ENCODE measurements at regions not wholly inside any gene's neighbourhood (a gene's known extent, or its start where the extent isn't known, plus 50 kb on each side); places are given as distances from the start of the nearest gene placed in this dataset.
"Not testable (repeated sequence)": the region's sequence is repeated elsewhere in the genome, so short reads cannot be mapped to it uniquely, and the experiment has no call there.

DNA sequence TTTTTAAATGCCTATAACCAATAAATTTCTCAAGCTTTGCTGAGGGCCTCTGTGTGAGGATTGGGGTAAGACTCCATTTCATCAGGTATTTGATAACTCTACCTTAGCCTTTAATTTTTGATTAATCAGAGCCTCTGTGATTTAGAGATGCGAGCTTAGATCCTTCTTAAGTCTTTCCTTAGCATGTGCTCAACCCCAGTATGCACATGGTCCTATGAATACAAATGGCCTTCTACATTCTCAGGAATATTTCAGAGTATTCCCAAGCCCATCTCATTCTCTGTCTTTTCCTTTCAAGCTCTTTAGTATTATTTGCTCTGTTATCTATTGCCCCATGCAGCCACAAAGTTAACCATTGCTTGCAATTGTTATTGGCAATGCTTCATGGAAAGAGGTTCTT lies 1407.7 kb downstream of the LRFN5 start:
- DNase-seq: no peak

DNA sequence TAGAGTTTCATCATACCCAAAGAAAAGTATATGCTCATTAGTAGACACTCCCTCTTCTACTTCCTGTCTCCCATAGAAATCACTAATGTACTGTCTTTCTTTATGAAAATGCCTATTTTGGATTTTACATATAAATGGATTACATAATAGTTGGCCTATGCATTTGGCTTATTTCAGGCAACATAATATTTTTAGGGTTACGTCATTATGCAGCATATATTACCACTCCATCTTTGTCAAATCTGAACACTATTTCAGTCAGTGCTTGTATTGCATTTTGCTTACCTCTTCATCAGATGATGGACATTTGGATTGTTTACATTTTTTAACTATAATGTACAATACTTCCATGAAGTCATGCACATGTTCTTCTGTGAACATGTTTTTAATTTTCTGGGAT lies 1406.1 kb downstream of the LRFN5 start:
- DNase-seq: no peak

DNA sequence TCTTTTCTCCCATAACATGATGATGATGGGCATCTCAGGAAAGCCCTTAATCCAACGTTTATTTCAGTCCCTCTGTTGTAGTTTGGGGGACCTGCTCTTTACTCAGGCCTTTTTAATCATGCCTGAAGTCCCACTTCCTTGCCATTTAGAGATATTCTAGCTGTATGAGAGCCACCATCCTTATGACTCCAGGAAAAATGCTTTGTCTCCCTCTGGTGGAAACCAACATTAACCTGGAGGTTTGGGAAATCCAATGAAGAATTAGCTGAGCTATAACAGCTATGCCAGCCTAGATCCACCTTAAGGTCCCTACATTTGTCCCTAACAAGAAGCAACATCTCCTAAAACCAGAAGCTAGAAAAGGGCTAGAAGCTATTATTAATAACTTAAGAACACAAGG lies 1399.1 kb downstream of the LRFN5 start:
- no peak for DNase-seq

DNA sequence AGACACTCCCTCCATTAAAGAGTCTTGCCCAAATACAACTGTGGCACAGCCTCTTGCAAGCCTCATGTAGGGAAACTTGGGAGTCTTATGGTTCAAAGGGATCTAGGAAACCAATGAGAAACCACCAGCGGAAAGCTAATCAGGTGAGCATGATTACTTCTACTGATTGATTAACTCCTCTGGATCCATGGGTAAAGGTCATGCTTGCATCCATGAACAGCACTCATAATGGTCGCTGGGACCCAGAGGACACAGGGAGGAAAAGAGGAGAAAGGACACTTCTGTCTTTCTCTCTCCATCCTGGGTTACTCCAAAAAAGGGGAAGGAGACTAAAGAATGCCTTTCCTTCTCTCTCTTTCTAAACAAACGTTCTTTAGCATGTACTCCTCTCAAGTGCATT lies 1397.2 kb downstream of the LRFN5 start:
- DNase-seq: no peak

DNA sequence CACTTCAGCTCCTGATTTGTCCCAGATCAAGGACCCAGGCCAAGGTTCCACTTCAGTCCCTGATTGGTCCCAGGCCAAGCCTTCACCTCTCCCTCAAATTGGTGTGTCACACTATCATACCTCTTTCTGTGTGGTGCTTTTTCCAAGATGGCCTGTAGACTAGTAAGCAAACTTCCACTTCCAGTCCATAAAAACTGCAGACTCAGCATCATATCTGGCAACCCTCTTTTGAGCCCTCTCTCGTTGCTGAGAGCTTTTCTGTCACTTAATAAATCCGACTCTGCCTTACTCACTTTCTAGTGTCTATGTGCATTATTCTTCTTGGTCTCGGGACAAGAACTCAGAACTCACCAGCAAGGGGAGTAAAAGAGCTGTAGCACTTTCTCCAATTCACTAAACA lies 1395.1 kb downstream of the LRFN5 start:
- DNase-seq: no peak

DNA sequence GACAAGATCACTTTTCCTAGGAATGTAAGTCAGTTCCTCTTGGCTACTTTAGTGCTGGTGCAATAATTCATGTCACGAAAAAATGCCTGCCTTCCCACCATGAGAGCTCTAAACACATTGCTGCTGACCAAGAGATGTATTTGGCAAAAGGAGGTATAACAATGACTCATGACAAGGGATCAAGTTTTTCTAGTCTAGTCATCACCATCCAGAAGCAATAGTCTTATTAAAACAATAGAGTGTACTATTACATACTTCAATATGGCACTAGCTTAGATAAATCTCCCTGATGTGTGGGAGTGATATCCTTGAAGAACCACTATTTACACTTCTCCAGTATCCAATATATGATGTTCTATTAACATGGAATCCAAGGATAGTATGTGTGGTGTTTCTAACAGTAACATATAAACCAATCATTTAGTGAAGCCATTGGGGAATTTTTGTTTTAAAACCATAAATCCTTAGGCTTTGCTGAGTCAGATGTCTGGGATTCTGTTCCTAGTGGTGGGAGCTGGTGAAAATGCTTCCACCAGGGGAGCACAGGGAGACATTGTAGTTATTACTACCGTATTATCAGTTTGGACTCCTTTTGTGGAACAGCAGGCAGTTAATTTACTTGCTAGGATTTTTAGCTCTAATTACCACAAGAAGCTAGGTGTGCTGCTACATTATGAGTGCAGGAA lies 1387.5 kb downstream of the LRFN5 start:
- DNase-seq: no peak

DNA sequence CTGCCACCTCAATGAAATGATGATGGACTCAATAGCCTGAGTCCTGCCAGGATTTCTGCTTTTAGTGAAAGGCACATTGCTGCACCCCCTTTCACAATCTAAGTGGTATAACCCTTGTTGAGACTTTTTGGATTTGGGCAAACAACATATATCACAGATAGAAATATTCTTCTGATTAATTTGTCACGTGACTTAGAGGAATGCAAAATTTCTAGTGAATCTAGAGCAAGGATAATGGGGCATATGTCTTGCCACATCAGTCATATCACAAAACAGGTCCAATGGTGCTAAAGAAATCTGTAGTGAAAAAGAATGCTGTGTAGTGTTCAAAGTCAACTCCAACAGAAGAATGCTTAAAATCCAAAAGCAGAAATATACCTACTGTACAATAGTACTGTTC lies 1386.3 kb downstream of the LRFN5 start:
- no peak for DNase-seq

DNA sequence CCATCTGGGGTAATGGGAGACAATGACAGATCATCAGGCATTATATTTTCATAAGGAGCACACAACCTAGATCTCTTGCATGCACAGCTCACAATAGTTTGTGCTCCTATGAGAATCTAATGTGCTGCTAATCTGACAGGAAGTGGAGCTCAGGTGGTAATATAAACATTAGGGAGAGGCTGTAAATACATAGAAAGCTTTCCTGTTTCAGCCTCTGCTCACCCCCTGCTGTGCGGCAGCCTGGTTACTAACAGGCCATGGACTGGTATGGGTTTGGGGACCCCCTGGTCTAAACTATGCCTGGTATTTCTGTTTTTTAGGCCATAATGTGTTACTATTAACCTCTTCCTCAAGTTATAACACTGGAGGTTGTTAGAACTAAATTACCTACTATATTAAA lies 1373.7 kb downstream of the LRFN5 start:
- no peak for DNase-seq

DNA sequence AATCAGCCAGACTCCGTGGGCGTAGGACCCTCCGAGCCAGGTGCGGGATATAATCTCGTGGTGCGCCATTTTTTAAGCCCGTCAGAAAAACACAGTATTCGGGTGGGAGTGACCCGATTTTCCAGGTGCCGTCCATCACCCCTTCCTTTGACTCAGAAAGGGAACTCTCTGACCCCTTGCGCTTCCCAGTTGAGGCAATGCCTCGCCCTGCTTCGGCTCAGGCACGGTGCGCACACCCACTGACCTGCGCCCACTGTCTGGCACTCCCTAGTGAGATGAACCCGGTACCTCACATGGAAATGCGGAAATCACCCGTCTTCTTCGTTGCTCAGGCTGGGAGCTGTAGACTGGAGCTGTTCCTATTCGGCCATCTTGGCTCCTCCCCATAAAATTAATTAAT lies 1366.5 kb downstream of the LRFN5 start:
- DNase-seq: not testable (repeated sequence)

DNA sequence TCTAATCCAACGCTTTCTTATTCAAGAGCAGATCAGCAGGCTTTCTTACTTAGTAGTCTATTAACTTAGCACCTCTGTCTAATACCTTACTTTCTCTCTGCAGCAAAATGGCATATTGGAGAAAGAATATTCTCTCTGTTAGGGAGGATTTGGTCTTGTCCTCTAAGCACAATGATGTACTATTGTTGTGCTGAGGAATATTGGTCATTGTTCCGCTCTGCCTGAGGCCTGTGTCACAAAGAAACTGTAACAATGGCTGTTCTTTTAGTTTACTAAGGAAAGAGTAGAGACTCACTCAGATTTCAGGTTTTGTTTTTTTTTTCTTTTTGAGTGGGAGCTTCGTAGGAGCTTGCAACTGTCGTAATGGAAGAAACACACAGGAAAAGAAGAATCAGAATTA lies 1358.8 kb downstream of the LRFN5 start:
- no peak for DNase-seq

DNA sequence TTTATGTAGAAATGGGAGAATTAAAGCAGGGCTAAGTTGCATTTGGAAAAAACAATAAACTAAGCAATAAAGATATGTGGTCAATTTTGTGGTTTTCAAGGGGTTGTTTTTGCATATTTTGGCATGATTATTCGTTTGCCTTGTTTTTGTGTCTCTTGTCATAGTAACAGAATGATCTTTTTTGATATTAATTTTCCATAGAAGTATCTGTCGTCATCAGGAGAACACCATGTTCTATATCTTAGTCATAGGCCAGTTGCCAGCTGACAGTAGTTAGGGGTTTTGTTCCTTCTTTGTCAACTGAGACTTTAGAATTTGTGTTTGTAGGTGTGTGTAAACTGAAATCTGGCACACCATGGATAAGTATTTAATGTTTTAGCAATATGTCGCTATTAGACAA lies 1354.8 kb downstream of the LRFN5 start:
- no peak for DNase-seq

DNA sequence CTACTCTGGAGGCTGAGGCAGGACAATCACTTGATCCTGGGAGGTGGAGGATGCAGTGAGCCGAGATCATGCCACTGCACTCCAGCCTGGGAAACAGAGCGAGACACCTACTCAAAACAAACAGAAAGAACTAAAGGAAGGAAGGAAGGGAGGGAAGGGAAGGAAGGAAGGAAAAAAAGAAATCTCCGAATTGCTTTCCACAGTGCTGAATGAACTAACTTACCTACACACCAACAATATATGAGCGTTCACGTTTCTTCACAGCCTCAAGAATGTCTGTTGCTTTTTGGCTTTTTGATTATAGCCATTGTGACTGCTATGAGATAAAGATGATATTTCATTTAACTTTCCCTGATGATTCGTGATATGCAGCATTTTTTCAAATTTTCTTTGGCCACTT lies 1343.7 kb downstream of the LRFN5 start:
- DNase-seq: no peak

DNA sequence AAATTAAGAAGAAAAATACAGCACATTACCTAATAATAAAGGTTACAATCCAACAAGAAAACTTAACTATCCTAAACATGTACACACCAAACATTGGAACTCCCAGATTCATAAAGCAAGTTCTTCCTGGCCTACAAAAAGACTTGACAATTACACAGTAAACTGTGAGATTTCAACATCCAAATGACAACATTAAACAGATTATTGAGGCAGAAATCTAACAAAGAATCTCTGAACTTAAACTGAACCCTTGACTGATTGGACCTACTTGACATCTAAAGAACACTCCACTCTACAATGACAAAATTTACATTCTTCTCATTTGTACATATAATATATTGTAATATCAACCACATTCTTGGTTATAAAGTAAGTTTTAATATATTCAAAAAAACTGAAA lies 1341.3 kb downstream of the LRFN5 start:
- DNase-seq: no peak

DNA sequence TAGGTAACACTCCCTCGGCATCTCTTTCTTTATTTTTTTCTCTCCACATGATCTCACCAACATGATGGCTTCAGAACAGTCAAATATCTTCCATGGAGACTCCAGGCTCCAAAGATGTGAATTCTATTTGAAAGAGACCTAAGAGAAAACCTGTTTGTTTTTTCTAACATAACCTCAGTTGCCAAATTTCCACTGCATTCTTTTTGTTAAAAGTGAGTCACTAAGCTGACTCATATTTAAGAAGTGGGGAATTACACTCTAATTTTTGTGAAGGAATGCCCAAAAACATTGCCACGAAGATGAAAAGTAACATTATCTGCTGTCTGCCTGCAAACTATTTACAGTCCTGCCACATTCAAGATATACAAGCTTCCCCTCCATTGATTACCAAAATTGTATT lies 1337.6 kb downstream of the LRFN5 start:
- no peak for DNase-seq

DNA sequence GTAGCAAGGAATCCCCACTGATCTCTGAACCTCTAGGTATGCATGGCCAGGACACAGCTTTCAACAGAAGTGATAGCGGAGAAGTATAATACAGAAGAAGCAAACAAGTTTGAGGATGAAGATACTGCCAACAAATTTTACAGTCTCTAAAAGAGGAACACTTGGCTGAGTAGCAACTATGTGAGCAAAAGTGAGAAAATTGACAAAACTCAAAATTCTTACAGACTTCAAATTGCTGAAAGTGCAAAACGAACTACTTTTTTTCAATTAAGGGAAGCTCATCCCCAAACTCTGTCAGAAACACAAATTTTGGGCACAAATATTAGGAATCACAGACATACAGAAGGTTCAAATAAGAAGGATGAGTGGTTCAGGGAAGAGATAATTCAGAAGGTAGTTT lies 1324.6 kb downstream of the LRFN5 start:
- no peak for DNase-seq

DNA sequence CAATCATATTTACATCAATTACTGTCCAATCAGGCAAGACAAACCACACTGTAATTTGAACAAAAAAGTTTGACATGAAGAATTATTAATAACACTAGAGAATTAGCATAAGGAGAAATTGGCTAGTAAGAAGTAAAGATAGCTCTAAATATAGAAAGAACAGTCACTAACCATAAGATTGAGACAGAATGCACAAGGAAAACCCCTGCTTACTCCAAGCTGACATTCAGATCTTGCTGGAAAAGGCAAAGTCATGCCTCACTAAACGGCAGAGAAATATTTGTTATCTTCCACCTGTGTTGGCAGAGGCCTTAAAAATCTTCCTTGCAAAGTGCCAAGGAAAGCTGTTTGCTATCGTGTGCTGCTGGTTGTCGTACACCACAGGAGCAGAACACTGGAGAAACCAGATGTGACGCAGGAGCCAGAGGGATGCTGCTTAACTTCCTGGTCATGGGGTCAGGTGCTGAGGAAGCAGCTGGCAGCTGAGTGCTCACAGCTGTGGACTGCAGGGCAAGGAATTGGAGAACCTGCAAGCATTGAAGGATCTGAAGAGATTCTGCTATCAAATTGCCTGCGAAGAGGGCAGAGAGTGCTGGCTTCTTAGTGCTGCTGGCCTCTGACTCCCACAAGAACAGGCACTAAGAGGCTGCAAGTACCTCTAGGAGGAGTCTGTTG lies 1323.3 kb downstream of the LRFN5 start:
- no peak for DNase-seq

DNA sequence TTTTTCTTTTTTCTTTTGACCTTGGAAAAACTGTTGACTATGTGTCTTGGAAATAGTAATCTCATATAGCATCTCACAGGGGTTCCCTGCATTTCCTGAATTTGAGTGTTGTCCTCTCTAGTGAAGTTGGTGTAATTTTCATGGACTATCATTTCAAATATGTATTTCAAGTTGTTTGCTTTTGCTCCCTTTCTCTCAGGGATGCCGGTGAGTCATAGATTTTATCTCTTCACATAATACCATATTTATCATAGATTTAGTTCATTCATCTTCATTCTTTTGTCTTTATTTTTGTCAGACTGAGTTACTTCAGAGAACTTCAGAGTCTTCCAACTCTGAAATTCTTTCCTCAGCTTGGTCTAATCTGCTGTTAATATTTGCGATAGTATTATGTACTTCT lies 1320.6 kb downstream of the LRFN5 start:
- no peak for DNase-seq

DNA sequence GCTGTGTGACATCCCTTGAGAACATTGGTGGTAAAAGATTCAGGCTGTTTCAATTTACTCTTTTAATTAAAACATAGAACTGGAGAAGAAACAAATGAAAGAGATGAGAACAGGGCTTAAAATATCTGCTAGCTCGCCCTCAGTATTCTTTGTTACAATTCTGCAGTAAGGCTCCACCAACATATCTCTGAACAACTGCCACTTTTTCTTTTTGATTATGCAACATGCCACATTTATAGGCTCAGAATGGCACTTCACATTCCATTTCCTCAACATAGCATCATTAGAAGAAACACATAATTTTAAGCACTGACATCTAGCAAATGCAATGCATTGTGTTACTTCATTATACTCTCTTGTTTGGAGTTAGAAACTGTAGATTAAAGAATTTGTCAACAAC lies 1315.2 kb downstream of the LRFN5 start:
- DNase-seq: no peak

DNA sequence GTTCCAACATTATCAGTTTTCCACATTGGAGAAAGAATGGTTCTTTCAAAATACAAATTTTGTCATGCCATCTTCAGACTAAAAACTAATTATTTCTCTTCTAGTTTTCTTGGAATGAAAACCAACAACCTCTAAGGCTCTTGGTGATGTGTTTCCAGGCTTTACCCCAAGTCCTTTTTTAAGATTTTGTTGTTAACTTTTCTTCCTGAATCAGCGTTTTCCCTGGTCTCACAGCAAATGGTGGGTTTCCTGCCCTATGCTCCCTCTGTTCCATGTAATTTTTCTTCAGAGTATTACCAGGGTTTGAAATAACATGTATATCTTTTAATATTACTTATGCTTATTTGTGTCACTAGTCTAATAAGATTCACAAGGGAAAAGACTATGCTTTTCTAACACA lies 1311.9 kb downstream of the LRFN5 start:
- no peak for DNase-seq

DNA sequence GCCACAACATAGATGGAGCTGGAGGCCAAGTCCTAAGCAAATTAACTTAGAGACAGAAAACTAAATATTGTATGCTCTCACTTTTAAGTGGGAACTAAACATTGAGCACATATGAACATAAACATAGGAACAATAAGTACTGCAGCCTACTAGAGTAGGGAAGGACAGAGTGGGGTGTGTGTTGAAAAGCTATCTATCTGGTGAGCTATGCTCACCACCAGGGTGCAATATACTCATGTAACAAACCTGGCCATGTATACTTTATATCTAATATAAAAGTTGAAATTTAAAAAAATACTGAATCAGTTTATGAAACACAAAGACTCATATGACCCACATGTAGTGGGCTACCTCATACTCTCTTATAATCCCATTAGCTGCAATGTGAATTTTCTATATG lies 1305.0 kb downstream of the LRFN5 start:
- no peak for DNase-seq

DNA sequence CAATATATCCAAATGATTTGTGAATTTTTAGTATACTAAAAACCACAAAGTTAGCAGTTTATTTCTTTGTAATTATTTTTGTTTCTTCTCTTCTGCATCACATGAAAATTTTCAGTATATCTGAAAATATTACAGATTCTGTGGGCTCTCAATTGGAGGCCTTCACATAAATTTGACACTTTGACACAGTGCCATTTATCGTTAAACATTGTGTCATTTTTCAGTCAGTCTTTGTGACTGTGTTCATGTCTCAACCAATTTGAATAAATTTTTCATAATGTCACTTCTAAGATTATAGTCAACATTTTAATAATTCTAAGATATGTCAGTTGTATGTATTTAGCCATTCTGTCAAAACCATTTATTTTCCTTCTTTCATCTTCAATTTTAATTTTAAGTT lies 1303.0 kb downstream of the LRFN5 start:
- DNase-seq: no peak

DNA sequence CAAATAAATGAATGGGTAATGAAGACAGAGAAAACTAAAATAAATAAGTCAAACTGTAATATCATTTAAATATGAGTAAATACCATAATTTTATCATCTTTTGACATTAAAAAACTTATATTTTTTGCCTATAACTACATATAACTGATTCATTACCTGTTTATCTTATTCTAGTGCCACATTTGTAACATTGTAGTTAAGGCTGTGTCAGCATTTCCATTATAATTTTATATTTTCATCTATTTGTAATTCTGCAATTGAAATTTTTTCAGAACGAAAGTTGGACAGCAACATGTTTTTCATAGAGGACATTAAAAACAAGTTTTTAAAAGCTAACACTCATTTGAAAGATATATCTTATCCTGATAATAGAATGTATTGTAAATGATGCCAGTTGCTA lies 1286.5 kb downstream of the LRFN5 start:
- DNase-seq: no peak

DNA sequence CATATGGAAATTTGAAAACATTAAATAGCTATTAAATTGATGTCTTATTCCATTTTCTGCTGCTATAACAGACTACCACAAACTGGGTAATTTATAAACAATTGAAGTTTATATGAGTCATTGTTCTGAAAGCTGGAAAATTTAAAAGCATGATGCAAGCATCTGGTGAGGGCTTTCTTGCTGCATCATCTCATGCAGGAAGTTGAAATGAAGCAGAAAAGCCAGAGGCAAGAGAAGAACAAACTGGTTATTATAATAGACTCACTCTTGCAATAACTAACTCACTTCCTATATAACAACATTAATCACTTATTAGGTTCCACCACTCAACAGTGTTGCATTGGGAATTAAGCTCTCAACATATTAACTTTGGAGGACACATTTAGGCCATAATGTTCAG lies 1277.4 kb downstream of the LRFN5 start:
- no peak for DNase-seq

DNA sequence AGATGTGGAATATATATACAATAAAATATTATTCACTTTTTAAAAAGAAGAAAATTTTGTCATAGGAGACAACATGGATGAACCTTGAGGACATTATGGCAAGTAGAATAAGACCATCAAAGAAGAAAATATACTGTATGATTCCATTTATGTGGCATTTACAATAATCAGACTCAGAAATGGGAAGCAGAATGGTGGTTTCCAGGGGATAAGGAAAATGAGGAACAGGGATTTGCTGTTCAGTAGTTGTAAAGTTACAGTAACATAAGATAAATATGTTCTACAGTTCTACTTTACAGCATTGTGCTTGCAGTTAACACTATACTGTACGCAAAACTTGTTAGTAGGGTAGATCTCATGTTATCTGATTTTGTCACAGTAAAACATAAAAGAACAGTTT lies 1271.0 kb downstream of the LRFN5 start:
- DNase-seq: no peak

DNA sequence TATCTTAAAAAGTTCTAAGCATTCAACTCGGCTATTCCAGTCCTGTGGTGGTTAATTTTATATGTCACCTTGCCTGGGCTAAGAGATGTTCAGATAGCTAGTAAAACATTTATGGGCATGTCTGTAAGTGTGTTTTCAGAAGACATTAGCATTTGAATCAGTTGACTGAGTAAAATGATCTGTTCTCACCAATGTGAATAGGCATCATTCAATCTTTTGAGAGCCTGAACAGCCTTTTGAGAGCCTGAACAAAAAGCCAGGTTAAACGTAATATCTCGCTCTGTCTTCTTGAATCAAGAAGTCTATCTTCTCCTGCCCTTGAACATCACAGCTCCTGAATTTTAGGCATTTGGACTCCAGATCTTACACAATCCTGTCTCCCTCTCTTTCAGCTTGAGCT lies 1266.1 kb downstream of the LRFN5 start:
- DNase-seq: no peak
